Inflammatory macrophage treated with lipopolysaccharide for 1 hour (primary cell): ENCODE measurements at regions not wholly inside any gene's neighbourhood (a gene's known extent, or its start where the extent isn't known, plus 50 kb on each side); places are given as distances from the start of the nearest gene placed in this dataset.
"Not testable (repeated sequence)": the region's sequence is repeated elsewhere in the genome, so short reads cannot be mapped to it uniquely, and the experiment has no call there.

ENCODE experiments used
- DNase-seq, 2 donors: peaks; one replicate each; pipeline ENCODE4 v3.0.0-alpha.2; 2020 to 2022

DNA sequence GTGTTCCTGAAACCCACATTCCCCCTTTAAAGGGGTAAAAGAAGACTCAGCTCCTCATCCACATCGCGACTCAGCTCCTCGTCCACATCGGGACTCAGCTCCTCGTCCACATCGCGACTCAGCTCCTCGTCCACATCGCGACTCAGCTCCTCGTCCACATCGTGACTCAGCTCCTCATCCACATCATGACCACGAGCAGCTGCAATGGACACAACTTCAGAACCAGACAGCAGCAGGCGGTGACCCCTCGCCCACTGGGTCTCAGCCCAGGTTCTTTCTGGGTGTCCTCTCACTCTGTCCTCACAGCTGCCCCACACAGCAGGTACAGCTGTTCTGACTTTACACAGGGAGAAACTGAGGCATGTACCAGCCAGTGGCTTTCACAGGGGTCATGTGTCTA lies 163.5 kb upstream of the SALL3 start:
- DNase-seq = no peak

- DNase-seq = no peak
Observed at GRCh38 chr18:78816916-78817315, 162.7 kb upstream of the SALL3 start.

GRCh38 chr18:78818495-78818894 lies 161.1 kb upstream of the SALL3 start:
- no peak for DNase-seq

DNA sequence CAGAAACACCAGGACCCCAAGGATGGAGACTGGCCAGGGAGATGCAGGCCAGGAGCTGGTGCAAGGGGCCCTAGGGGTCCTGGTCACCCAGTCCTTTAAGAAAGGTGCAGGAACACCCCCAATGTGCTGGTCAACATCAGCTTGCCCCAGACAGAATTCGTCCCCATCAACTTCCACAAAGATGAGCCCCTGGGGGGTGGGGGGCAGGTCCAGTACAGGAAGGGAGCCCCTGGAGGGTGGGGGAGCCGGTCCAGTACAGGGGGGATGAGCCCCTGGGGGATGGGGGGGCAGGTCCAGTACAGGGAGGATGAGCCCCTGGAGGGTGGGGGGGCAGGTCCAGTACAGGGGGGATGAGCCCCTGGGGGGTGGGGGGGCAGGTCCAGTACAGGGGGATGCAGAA lies 160.7 kb upstream of the SALL3 start:
- DNase-seq = no peak

DNA sequence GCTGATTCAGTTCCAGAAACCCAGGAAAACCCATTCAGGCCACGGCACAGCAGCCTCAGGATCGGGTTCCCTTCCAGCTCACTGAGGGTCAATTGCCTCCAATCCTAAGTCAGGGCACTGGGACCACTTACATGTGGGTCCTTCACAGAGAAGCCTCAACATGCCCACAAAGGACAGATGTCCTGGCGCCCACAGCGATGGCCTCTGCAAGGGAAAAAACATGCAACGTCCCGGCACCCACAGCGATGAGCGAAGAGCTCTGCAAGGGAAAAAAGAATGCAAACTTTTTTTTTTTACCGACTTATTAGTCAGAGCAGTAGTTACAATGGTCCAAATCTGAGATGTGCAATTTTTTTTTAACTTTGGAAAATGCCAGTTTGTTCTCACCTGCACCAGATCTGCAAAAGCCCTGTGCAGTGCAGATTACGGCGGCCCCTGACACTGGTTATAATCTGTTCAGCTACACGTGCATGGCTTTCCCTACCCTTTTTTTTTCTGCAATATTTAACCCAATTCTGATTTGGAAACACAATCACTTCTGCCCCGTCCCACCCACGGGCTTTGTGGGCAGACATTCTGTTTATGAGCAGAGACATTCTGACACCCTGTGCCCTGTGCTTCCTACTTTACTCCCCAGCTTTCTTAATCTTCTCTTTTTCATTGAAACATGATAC lies 159.3 kb upstream of the SALL3 start:
- peak in 1 of 2 donors; percentile 1 for DNase-seq

DNA sequence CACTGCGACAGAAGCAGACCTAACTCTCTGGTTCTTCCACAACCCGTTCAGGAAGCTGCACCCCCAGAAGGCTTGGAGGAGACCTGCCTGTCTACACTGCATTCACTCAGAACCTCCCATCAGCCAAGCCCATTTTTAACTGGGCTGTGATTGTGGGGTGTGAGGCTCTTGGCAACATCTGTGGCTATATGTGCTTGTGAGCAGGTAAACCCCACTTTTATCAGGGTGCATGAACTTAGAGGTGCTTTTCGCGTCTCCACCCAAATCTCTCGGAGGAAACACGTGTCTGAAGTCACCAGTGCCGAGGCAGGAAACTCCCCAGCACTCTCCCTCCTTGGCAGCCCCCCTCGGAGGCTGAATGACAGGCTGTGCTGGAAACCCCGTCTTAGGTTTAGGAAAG lies 158.2 kb upstream of the SALL3 start:
- no peak for DNase-seq

- no peak for DNase-seq
Observed at GRCh38 chr18:78822171-78822948, 157.3 kb upstream of the SALL3 start.

DNA sequence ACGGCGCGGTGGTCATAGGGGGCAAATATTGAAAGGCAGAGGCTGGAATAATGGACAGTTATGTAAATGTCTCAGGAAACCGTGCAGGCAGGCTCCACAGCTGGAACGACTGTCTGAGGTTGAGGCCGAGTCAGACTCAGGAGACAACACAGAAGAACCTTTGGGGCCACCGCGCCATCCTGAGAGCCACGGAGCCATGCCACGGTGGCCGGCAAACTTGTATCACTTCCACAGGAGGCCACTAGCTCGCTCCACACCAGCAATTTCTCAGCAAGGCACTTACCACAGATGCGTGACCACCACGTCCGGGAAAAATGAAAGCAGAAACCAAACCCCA lies 156.7 kb upstream of the SALL3 start:
- no peak for DNase-seq

- DNase-seq = no peak
Observed at GRCh38 chr18:78825168-78825567, 154.4 kb upstream of the SALL3 start.

DNA sequence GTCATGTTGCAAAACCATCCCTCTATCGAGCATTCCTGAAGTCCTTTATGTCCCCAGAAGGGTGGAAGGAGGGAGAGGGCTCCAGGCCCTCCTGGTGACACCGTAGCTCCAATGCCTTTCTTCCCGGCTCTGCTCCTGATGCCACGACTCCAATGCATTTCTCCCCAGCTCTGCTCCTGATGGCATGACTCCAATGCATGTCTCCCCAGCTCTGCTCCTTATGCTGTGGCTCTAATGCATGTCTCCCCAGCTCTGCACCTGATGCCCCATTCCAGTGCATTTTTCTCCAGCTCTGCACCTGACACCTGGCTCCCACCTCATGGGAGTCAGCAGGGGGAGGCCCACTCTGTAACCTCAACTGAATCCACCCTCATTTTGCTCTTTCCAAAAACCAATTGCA lies 153.0 kb upstream of the SALL3 start:
- DNase-seq = no peak

DNA sequence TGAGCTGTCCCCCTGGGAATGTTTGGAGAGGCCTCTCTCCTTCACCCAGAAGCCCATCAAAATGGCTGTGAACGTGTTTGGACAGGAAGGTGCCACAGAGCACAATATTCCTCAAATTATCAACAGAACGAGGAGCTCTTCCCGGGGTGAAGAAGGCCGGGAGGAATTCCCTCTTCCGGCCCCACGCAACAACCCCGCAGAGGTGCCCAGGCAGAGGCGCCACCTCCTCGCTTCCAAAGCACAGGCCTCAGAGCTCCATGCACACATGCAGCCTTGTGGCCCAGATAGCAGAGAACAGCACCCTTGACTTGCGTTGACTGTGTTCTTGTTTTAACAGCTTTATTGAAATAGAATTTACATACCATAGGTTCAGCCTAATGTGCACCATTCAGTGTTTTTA lies 152.5 kb upstream of the SALL3 start:
- DNase-seq = no peak

- DNase-seq = no peak
Observed at GRCh38 chr18:78828131-78828530, 151.5 kb upstream of the SALL3 start.

DNA sequence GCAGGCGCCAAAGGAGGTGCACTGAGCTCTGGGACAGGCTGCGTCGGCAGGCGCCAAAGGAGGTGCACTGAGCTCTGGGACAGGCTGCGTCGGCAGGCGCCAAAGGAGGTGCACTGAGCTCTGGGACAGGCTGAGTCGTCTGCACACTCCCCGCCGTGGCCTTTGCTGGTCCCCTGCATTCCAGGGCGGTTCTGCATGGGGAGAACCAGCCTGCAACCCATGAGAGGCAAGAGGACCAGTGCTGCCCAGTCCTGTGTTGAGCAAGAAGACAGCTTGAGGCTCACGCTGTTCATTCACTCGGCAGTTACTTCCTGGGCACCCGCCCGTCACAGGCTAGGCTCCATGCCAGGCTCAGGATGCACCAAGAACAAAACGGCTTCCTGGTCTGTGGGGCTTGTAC lies 150.6 kb upstream of the SALL3 start:
- not testable (repeated sequence) for DNase-seq

GRCh38 chr18:78830161-78830560 lies 149.5 kb upstream of the SALL3 start:
- no peak for DNase-seq

DNA sequence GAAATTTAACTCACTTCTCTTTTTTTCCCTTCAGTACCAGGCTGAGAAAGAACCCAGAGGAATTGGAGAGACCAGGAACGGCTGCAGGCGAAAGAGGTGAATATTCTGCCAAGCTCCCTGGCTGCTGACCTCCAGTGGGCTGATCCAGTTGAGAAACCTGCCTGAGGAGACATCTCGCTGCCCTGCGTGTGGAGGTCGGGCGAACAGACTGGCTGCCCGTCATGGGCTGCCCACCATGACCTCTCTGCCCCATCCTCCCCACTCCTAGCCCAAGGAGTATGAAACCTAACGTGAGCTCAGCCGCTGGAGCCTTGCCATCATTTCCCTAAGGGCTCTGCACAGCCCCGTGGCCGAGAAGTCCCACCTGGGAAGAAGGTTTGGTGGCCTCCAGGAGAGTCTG lies 148.8 kb upstream of the SALL3 start:
- no peak for DNase-seq

DNA sequence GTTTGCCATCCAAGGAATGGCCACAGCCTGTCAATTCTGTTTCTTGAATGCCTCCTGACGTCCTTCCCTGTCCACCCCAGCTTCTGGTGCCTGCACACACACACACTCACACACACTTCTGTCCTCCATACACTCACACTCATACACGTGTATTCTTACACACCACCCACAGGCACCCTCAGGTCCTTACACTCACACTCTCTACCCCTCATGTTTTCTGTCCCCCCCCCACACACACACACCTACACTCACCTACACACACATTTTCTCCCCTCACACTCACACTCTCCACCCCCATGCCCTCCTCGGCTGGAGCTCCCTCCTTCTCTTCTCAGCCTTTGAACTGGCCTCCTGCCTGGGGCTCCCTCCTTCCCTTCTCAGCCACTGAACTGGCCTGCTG lies 148.0 kb upstream of the SALL3 start:
- DNase-seq = no peak

DNA sequence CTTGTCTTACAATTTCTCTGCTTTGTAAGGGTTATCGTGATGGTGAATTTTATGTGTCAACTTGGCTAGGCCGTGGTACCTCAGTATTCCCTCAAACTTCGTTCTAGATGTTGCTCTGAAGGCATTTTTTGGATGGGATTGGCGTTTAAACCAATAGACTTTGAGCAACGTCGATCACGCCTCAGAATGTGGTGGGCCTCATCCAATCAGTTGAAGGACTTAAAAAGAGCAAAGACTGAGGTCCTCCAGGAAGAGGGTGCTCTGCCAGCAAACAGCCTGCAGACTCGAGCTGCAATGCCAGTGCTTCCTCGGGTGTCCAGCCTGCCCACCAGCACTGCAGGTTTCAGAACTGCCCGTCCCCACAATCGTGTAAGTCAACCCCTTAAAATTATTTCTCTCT lies 145.8 kb upstream of the SALL3 start:
- no peak for DNase-seq

GRCh38 chr18:78836838-78837237 lies 142.8 kb upstream of the SALL3 start:
- no peak for DNase-seq

DNA sequence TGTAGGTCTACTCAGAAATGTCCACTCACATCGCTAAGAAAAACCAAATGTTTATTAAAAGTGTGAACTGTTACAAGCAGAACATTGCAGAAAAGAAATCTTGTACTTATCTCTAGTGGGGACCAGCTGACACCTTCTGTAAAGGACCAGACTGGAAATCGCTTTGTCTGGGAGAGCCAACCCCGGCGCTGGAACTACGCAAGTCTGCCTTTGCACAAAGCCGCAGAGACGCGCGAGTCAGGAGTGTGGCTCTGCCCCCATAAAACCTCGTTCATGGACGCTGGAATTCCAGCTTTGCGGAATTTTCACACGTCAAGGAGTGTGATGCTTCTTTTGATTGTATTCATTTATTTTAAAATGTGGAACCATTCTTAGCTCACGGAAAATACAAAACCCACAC lies 141.9 kb upstream of the SALL3 start:
- DNase-seq = no peak

DNA sequence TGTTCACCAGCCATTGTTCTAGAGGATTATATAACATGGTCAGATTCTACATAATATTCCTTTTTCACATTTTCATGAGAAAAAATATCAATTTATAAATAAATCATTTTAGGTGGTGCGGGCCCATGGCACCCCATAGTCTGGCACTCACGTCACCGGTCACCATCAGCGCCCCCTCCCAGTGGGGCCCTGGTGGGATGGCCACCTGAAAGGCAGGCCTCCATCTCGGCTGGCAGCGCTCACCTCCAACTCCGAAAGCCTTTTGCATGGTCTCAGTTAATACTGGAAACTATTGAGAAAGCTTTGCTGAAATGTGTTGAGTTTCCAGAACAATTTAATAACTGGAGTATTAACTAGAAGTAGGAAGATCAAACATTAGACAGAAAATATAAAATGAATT lies 141.4 kb upstream of the SALL3 start:
- DNase-seq = no peak

- DNase-seq = no peak
Observed at GRCh38 chr18:78849046-78849445, 130.6 kb upstream of the SALL3 start.

GRCh38 chr18:78849458-78849857 lies 130.2 kb upstream of the SALL3 start:
- DNase-seq = no peak

- no peak for DNase-seq
Observed at GRCh38 chr18:78853341-78853740, 126.3 kb upstream of the SALL3 start.

- DNase-seq = no peak
Observed at GRCh38 chr18:78855188-78855587, 124.4 kb upstream of the SALL3 start.
